Glomerular endothelial cell (primary cell): ENCODE measurements at regions not wholly inside any gene's neighbourhood (a gene's known extent, or its start where the extent isn't known, plus 50 kb on each side); places are given as distances from the start of the nearest gene placed in this dataset.
"Not testable (repeated sequence)": the region's sequence is repeated elsewhere in the genome, so short reads cannot be mapped to it uniquely, and the experiment has no call there.

ENCODE experiments used
- DNase-seq: peaks from one replicate; pipeline ENCODE4 v3.0.0-alpha.2; 2011; ENCODE audit warnings: low read depth, low spot score; ENCODE audit errors: extremely low read depth

GRCh38 chr6:168919470-168920179 lies 334.0 kb downstream of the THBS2 start:
- no peak for DNase-seq

GRCh38 chr6:168916576-168917211 lies 337.0 kb downstream of the THBS2 start:
- no peak for DNase-seq

- no peak for DNase-seq
These were observed 337.8 kb downstream of the THBS2 start for GRCh38 chr6:168915855-168916254.

- no peak for DNase-seq
These were observed 338.4 kb downstream of the THBS2 start for GRCh38 chr6:168915242-168915641.

- no peak for DNase-seq
These were observed 339.7 kb downstream of the THBS2 start for GRCh38 chr6:168913866-168914469.

- not testable (repeated sequence) for DNase-seq
These were observed 340.3 kb downstream of the THBS2 start for GRCh38 chr6:168913231-168913865.

GRCh38 chr6:168909288-168909687 lies 344.4 kb downstream of the THBS2 start:
- no peak for DNase-seq

- DNase-seq: no peak
These were observed 344.8 kb downstream of the THBS2 start for GRCh38 chr6:168908887-168909286.

- DNase-seq: no peak
These were observed 345.5 kb downstream of the THBS2 start for GRCh38 chr6:168908166-168908565.

- DNase-seq: no peak
These were observed 347.3 kb downstream of the THBS2 start for GRCh38 chr6:168906391-168906790.

- no peak for DNase-seq
These were observed 348.1 kb downstream of the THBS2 start for GRCh38 chr6:168905451-168906090.

GRCh38 chr6:168903613-168904345 lies 349.9 kb downstream of the THBS2 start:
- DNase-seq: no peak

GRCh38 chr6:168902075-168902474 lies 351.6 kb downstream of the THBS2 start:
- no peak for DNase-seq

GRCh38 chr6:168901076-168901475 lies 352.6 kb downstream of the THBS2 start:
- no peak for DNase-seq

GRCh38 chr6:168896321-168896720 lies 357.3 kb downstream of the THBS2 start:
- DNase-seq: no peak

- DNase-seq: peak; percentile 23
These were observed 358.4 kb downstream of the THBS2 start for GRCh38 chr6:168895102-168895812.

- no peak for DNase-seq
These were observed 361.6 kb downstream of the THBS2 start for GRCh38 chr6:168892031-168892430.

- DNase-seq: no peak
These were observed 362.7 kb downstream of the THBS2 start for GRCh38 chr6:168890981-168891365.

- DNase-seq: no peak
These were observed 363.2 kb downstream of the THBS2 start for GRCh38 chr6:168890306-168890980.
